Activated CD4-positive, alpha-beta T cell treated with anti-CD3 and anti-CD28 coated beads, Interleukin-10, Interleukin-2, amounts not matched to agents 100 ng/mL and 50 ng/mL, durations not matched to agents 16 hours and 8 hours (primary cell): ENCODE measurements at regions not wholly inside any gene's neighbourhood (a gene's known extent, or its start where the extent isn't known, plus 50 kb on each side); places are given as distances from the start of the nearest gene placed in this dataset.

ENCODE experiments used
- DNase-seq: peaks from one replicate; pipeline ENCODE4 v3.0.0-alpha.2; 2020

GRCh38 chr2:196362973-196363549 lies 191.7 kb upstream of the STK17B start:
- DNase-seq, result no peak

- DNase-seq, result no peak
Measured at GRCh38 chr2:196365145-196365544, 193.8 kb upstream of the STK17B start.

- DNase-seq, result peak; percentile 16
Measured at GRCh38 chr2:196365923-196366322, 194.5 kb upstream of the STK17B start.

GRCh38 chr2:196367633-196368032 lies 196.3 kb upstream of the STK17B start:
- no peak for DNase-seq

- DNase-seq, result no peak
Measured at GRCh38 chr2:196368546-196369225, 197.3 kb upstream of the STK17B start.

- DNase-seq, result no peak
Measured at GRCh38 chr2:196369967-196370366, 198.6 kb upstream of the STK17B start.

- no peak for DNase-seq
Measured at GRCh38 chr2:196370381-196370780, 199.0 kb upstream of the STK17B start.

- no peak for DNase-seq
Measured at GRCh38 chr2:196372276-196372809, 201.0 kb upstream of the STK17B start.

- DNase-seq, result no peak
Measured at GRCh38 chr2:196372811-196373664, 201.7 kb upstream of the STK17B start.

GRCh38 chr2:196376984-196377877 lies 205.9 kb upstream of the STK17B start:
- no peak for DNase-seq

GRCh38 chr2:196379600-196379999 lies 208.2 kb upstream of the STK17B start:
- DNase-seq, result no peak

GRCh38 chr2:196380098-196380497 lies 208.7 kb upstream of the STK17B start:
- no peak for DNase-seq

GRCh38 chr2:196380575-196380974 lies 209.2 kb upstream of the STK17B start:
- DNase-seq, result no peak

GRCh38 chr2:196381464-196381863 lies 210.1 kb upstream of the STK17B start:
- no peak for DNase-seq

- no peak for DNase-seq
Measured at GRCh38 chr2:196383799-196384198, 212.4 kb upstream of the STK17B start.

- no peak for DNase-seq
Measured at GRCh38 chr2:196384729-196385128, 213.4 kb upstream of the STK17B start.

GRCh38 chr2:196389670-196390069 lies 218.3 kb upstream of the STK17B start:
- DNase-seq, result no peak

GRCh38 chr2:196390243-196391148 lies 219.1 kb upstream of the STK17B start:
- no peak for DNase-seq

- DNase-seq, result no peak
Measured at GRCh38 chr2:196391149-196391479, 219.7 kb upstream of the STK17B start.

- DNase-seq, result no peak
Measured at GRCh38 chr2:196399096-196399495, 227.7 kb upstream of the STK17B start.
